Activated naive CD8-positive, alpha-beta T cell treated with anti-CD3 and anti-CD28 coated beads, Interleukin-2, amount 10 ng/mL, durations not matched to agents 7 days and 5 days (primary cell): ENCODE measurements at regions not wholly inside any gene's neighbourhood (a gene's known extent, or its start where the extent isn't known, plus 50 kb on each side); places are given as distances from the start of the nearest gene placed in this dataset.
"Not testable (repeated sequence)": the region's sequence is repeated elsewhere in the genome, so short reads cannot be mapped to it uniquely, and the experiment has no call there.

Experiments used
- ATAC-seq: fragments of 150-1000 bp; cut with Tn5 transposase; one replicate; pipeline ENCODE4 v1.10.0; 2021; ENCODE audit warnings: low read depth, moderate library complexity
- POLR2A ChIA-PET: fragments of 350-600 bp; sonication (Branson Sonifier 250); formaldehyde crosslinking; loops from one replicate; lab custom pipeline; 2021; ENCODE audit warnings: antibody characterized with exemption; lab: Charles Lee
- DNase-seq: peaks from one replicate; pipeline ENCODE4 v3.0.0; 2021
- H3K27ac Mint-ChIP-seq: one replicate; pipeline ENCODE4 v1.8.0; 2022; ENCODE audit warnings: mild to moderate bottlenecking, mixed read lengths
- H3K27me3 Mint-ChIP-seq: one replicate; pipeline ENCODE4 v1.8.0; 2022; ENCODE audit warnings: mild to moderate bottlenecking, moderate library complexity, mixed read lengths
- H3K36me3 Mint-ChIP-seq: one replicate; pipeline ENCODE4 v1.8.0; 2021; ENCODE audit warnings: mild to moderate bottlenecking, mixed read lengths
- H3K4me1 Mint-ChIP-seq: one replicate; pipeline ENCODE4 v1.8.0; 2021; ENCODE audit warnings: mixed read lengths
- H3K4me3 Mint-ChIP-seq: one replicate; pipeline ENCODE4 v1.8.0; 2022; ENCODE audit warnings: mild to moderate bottlenecking, moderate library complexity, mixed read lengths
- H3K9me3 Mint-ChIP-seq: one replicate; pipeline ENCODE4 v1.8.0; 2021; ENCODE audit warnings: mixed read lengths

DNA sequence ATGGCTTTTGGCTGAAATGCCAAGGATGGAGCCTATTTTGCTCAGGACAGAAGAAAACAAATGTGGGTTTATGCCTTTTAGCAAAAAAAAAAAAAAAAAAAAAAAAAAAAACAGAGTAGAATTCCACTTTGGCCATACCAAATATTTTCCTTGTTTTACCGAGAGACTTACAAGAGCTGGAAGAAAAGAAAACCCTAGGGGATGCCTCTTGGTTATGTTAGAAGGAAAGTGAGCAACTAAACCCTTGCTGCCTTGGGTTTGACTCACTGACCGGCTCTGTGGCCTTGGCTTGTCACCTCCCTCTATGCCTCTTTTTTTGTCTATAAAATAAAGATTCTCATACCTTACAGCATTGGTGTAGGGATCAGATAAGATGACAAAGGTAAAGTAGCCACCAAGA, 69.6 kb upstream of the ABCA1 start:
- peaks cover 16% of the 10 kb centered on the region for H3K27me3 Mint-ChIP-seq
- H3K4me3 Mint-ChIP-seq, result no peak overlapping the region
- H3K4me1 Mint-ChIP-seq, result peaks cover 3% of the 10 kb centered on the region
- no peak for DNase-seq
- no peaks in the 10 kb centered on the region for H3K9me3 Mint-ChIP-seq
- POLR2A ChIA-PET, result no interaction called here
- no peak for ATAC-seq
- H3K27ac Mint-ChIP-seq, result no peak overlapping the region
- no peaks in the 10 kb centered on the region for H3K36me3 Mint-ChIP-seq

DNA sequence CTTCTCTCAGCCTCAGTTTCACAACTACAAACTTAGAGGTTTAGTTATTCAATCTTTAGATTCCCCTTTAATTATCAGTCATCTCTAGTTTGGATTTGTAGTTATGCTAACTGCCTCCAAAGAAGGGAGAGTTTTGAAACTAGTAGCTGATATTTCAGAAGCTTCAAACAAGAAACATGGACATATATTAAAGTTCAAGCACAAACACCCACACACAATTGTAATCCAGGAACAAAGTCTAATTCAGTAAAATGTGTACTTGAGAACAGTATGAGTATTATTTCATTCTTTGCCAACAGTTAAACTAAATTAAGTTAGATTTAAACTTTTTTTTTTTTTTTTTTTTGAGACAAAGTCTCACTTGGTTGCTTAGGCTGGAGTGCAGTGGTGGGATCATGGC, 71.2 kb upstream of the ABCA1 start:
- Mint-ChIP-seq H3K27ac (no peak overlapping the region), H3K4me3 (no peak overlapping the region), H3K4me1 (no peaks in the 10 kb centered on the region), H3K9me3 (no peaks in the 10 kb centered on the region), H3K36me3 (no peaks in the 10 kb centered on the region), H3K27me3 (peaks cover 12% of the 10 kb centered on the region)
- DNase-seq (no peak), ATAC-seq (no peak)
- POLR2A ChIA-PET, result no interaction called here

DNA sequence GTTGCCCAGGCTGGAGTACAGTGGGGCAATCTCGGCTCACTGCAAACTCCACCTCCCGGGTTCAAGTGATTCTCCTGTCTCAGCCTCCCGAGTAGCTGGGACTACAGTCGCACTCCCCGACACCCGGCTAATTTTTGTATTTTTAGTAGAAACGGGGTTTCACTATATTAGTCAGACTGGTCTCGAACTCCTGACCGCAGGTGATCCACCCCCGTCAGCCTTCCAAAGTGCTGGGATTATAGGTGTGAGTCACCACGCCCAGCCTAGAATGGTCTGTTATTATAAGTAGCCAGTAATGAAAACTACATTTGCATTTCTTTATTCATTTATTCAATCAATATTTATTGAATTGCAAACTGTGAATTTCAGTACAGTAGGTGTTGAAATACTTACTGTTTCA, 72.6 kb upstream of the ABCA1 start:
- ATAC-seq, H3K27ac Mint-ChIP-seq, H3K9me3 Mint-ChIP-seq, H3K4me1 Mint-ChIP-seq, H3K4me3 Mint-ChIP-seq, DNase-seq, H3K36me3 Mint-ChIP-seq, POLR2A ChIA-PET: not testable (repeated sequence)
- peaks cover 12% of the 10 kb centered on the region for H3K27me3 Mint-ChIP-seq

DNA sequence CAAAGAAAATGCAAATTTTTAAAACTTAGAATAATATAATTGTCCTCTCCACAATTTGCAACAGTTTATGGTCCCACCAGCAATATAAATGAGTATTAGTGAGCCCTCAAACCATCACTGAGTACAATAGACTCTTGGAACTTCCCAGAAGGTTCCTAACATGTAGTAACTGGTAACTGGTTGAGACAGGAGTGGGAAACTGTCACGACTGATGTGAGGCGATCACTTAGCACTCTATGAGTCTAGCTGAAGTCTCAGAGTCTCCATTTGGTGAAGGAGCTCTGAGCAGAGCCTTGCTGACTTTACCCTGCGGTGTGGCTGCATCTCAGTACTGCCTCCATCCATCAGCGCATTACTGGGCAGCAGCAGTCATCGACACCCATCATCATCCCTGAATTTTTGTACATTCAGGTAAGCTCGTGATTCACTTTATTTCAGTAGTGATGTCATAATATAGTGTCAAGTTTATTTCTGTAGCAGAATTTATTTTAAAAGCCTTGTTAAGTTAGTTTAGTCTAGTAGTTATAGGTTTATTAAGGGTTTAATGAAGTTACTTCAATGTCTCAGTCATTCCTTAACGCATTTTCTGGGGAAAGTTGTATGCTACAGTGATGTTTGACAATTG, 76.6 kb upstream of the ABCA1 start:
- Mint-ChIP-seq H3K27ac (no peak overlapping the region), H3K36me3 (no peaks in the 10 kb centered on the region), H3K4me1 (peaks cover 8% of the 10 kb centered on the region), H3K9me3 (no peaks in the 10 kb centered on the region), H3K4me3 (no peak overlapping the region), H3K27me3 (peaks cover 2% of the 10 kb centered on the region)
- DNase-seq, result no peak
- ATAC-seq, result no peak
- POLR2A ChIA-PET, result no interaction called here

DNA sequence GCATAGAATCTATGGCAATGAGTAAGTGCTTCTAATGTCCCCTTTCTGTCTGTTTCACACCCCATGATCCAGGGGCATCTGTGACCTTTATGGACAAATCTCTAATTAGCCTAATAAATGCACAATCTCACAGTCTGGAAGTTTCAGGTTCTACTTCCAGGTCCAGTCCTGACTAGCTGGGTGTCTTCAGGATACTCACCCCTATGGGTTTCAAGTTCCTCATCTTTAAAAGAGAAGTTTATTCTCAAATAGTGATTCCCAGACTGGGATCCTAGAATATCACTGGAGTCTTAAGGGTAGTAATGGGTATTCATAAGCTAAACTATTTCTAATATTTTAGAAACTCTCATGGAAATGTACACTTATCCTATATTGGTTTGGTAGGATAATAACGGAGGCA, 77.2 kb upstream of the ABCA1 start:
- no peak overlapping the region for H3K27ac Mint-ChIP-seq
- H3K9me3 Mint-ChIP-seq, result no peaks in the 10 kb centered on the region
- no peaks in the 10 kb centered on the region for H3K36me3 Mint-ChIP-seq
- DNase-seq, result no peak
- POLR2A ChIA-PET, result no interaction called here
- ATAC-seq, result no peak
- H3K4me1 Mint-ChIP-seq, result peaks cover 8% of the 10 kb centered on the region
- peaks cover 2% of the 10 kb centered on the region for H3K27me3 Mint-ChIP-seq
- no peak overlapping the region for H3K4me3 Mint-ChIP-seq

DNA sequence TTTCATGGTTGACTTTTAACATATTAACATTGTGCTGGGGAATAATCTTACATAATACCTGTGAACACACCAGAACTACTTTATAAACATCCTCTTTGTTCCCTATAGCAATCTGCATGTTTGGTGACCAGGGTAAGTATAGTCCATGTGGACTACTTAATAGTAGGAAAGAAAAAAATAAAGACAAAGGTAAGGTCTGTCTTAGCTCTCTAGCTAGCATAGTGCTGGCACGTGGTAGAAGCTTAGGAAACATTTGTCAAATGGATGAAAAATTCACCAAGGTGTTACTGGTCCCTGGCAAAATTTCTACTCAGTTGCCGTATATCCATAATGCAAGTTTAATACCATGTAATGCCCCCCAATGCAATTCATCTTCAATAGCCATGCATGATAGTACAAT, 78.6 kb upstream of the ABCA1 start:
- peaks cover 8% of the 10 kb centered on the region for H3K4me1 Mint-ChIP-seq
- POLR2A ChIA-PET, result no interaction called here
- H3K36me3 Mint-ChIP-seq, result no peaks in the 10 kb centered on the region
- no peak overlapping the region for H3K27ac Mint-ChIP-seq
- no peaks in the 10 kb centered on the region for H3K9me3 Mint-ChIP-seq
- peaks cover 6% of the 10 kb centered on the region for H3K27me3 Mint-ChIP-seq
- ATAC-seq (no peak), DNase-seq (no peak)
- H3K4me3 Mint-ChIP-seq, result no peak overlapping the region

DNA sequence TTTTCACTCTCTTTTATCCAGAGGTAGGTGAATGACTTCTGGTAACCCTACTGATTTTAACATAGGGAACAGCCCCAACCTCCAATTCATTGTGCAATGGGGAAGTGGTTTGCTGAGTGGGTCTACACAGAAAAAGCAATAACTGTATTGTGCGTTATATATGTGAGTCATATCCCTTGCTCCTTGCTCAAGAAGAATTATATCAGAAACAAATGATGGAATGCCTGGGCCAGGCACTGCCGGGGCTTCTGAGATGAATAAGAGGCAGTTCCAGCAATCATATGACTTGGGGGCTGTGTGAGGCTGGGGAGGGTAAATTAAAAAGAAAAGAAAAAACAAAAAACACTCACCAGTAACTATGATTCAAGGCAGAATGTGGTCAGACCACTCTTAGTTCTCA, 79.2 kb upstream of the ABCA1 start:
- DNase-seq, result no peak
- ATAC-seq, result no peak
- H3K27ac Mint-ChIP-seq, result no peak overlapping the region

DNA sequence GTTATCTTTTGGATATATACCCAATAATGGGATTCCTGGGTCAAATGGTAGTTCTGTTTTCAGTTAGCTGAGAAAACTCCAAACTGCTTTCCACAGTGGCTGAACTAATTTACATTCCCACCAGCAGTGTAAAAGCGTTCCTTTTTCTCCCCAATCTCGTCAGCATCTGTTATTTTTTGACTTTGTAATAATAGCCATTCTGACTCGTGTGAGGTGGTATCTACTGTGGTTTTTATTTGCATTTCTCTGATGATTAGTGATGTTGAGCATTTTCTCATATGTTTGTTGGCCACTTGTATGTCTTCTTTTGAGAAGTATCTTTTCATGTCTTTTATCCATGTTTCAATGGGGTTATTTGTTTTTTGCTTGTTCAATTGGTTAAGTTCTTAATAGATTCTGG, 82.1 kb upstream of the ABCA1 start:
- H3K9me3 Mint-ChIP-seq, H3K36me3 Mint-ChIP-seq, H3K27ac Mint-ChIP-seq, DNase-seq, H3K4me3 Mint-ChIP-seq, POLR2A ChIA-PET, H3K4me1 Mint-ChIP-seq, ATAC-seq: not testable (repeated sequence)
- peaks cover 17% of the 10 kb centered on the region for H3K27me3 Mint-ChIP-seq

More for the DNA sequence above, 79.2 kb upstream of the ABCA1 start:
- Mint-ChIP-seq H3K27me3 (peaks cover 9% of the 10 kb centered on the region), H3K9me3 (no peaks in the 10 kb centered on the region), H3K4me3 (no peak overlapping the region), H3K4me1 (peaks cover 8% of the 10 kb centered on the region), H3K36me3 (no peaks in the 10 kb centered on the region)
- POLR2A ChIA-PET, result no interaction called here

DNA sequence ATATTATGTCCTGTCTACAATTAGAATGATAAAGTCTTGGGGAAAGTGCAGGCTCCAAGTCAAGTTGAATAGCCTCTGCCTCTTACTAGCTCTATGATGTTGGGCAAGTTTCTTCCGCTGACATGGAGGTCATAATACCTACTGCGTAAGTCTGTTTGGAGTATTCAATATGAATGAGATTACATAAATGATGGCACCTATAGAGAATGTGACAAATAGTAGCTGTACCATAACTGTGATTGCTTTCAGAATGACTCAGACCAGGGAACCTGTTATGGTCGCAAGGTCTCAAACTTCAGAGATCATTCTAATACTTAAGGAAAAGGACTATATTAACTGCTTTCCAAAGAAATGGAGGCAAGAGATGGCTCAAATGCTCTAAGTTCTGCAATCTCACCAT, 94.0 kb upstream of the ABCA1 start:
- DNase-seq, result no peak
- ATAC-seq, result no peak
- no peaks in the 10 kb centered on the region for H3K9me3 Mint-ChIP-seq

DNA sequence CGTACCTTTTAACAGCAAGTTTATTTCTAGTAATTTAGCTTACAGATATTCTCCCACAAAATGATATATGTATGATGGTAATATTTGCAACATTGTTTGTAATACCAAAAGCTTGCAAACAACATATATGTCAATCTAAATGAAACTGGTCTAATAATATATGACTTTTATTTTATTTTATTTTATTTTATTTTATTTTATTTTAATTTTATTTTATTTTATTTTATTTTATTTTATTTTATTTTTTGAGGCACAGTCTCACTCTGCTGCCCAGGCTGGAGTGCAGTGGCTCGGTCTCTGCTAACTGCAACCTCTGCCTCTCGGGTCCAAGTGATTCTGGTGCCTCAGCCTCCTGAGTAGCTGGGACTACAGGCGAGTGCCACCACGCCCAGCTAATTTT, 94.6 kb upstream of the ABCA1 start:
- ATAC-seq, DNase-seq, POLR2A ChIA-PET, H3K27me3 Mint-ChIP-seq, H3K36me3 Mint-ChIP-seq, H3K27ac Mint-ChIP-seq, H3K9me3 Mint-ChIP-seq, H3K4me3 Mint-ChIP-seq, H3K4me1 Mint-ChIP-seq: not testable (repeated sequence)

More for the DNA sequence above, 94.0 kb upstream of the ABCA1 start:
- no peak overlapping the region for H3K27ac Mint-ChIP-seq
- H3K4me1 Mint-ChIP-seq, result no peaks in the 10 kb centered on the region
- H3K36me3 Mint-ChIP-seq, result no peaks in the 10 kb centered on the region
- no peak overlapping the region for H3K4me3 Mint-ChIP-seq
- POLR2A ChIA-PET, result no interaction called here
- H3K27me3 Mint-ChIP-seq, result no peaks in the 10 kb centered on the region

DNA sequence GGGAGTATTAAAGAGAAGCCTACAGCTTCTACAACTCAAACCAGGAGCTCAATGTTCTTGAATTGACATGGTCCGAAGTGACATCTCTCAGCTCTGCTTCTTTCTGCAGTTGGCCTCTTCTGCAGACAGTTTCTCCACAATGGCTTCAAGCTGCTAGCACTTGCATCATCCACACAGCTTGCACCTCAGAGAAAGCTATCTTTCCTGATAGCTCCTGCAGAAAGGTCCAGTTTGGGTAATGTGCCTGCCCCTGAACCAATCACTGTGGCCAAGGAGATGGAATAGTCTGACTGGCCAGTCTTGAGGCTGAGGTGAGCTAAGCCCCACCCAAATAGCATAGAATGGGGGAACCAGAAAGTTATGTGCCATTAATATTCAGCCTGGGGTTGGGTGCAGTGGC, 95.8 kb upstream of the ABCA1 start:
- ATAC-seq, result no peak
- Mint-ChIP-seq H3K27me3 (peaks cover 5% of the 10 kb centered on the region), H3K4me3 (no peak overlapping the region), H3K9me3 (no peaks in the 10 kb centered on the region), H3K36me3 (no peaks in the 10 kb centered on the region), H3K4me1 (no peaks in the 10 kb centered on the region), H3K27ac (no peak overlapping the region)
- no peak for DNase-seq
- POLR2A ChIA-PET, result no interaction called here

DNA sequence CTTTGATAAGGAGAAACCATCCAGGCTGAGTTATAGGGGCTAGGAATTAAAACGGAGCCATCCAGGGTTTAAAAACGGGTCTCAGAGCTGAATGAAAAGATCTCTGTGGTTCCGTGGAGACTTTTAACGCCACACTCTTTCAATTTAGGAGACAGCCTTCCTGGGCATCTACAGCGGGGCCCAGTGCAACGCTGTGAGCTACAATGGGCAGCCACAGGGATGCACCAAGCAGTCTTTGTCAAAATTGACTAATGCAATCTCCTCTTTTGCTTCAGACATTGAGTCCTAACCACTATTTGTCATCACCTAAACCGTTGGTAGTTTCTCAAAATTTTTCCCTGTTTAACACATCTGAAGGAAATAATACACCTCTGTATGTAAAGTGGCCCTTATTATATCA, 96.6 kb upstream of the ABCA1 start:
- Mint-ChIP-seq H3K4me3 (no peak overlapping the region), H3K4me1 (no peaks in the 10 kb centered on the region), H3K36me3 (no peaks in the 10 kb centered on the region), H3K9me3 (no peaks in the 10 kb centered on the region), H3K27ac (no peak overlapping the region), H3K27me3 (peaks cover 5% of the 10 kb centered on the region)
- POLR2A ChIA-PET, result no interaction called here
- DNase-seq, result no peak
- ATAC-seq, result no peak

DNA sequence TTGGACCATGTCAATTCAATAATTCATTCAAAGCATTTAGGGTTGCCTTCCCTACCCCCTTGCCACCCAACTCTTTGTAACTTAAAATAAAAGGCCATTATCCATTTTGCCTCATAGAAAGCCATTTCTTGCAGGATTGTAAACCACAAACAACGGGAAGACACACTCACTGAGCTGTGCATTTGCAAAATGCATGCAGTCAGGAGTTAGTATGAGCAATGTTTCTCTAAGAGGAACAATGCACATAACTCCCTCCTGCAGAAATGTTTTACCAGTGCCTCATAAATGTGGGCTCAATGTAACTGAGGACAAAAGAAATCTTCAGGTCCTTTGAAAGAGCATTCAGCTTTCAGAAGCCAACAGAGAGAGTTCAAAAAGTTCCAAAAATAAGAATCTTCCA, 98.5 kb upstream of the ABCA1 start:
- H3K27me3 Mint-ChIP-seq, result peaks cover 5% of the 10 kb centered on the region
- no peak overlapping the region for H3K27ac Mint-ChIP-seq
- POLR2A ChIA-PET, result interaction anchor here (0.6 kb wide), 1 partner anchor 146 kb away, joined by 4 read pairs; no protein-coding TSS in a partner anchor
- H3K4me3 Mint-ChIP-seq, result no peak overlapping the region
- ATAC-seq (no peak), DNase-seq (no peak)
- H3K36me3 Mint-ChIP-seq, result no peaks in the 10 kb centered on the region
- no peaks in the 10 kb centered on the region for H3K4me1 Mint-ChIP-seq
- H3K9me3 Mint-ChIP-seq, result no peaks in the 10 kb centered on the region

DNA sequence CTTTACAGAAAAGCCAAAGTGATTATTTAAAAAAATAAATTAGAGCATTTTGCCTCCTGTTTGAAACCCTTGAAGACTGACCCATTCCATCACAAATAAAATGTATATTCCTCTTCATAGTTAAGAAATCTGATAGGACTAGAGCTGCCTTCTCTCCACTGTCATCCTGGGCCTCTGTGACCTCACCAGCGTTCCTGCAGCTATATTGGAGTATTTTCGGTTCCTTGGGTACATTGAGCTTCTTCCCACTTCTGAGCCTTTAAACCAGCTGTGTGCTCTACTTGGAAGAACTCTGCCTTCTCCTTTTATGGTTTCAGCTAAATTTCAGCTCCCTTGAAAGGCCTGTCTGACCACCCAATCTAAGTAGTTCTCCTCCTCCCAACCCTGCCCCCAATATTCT, 99.1 kb upstream of the ABCA1 start:
- H3K9me3 Mint-ChIP-seq, result no peaks in the 10 kb centered on the region
- H3K4me3 Mint-ChIP-seq, result no peak overlapping the region
- DNase-seq (no peak), ATAC-seq (no peak)
- H3K36me3 Mint-ChIP-seq, result no peaks in the 10 kb centered on the region
- POLR2A ChIA-PET, result no interaction called here
- no peaks in the 10 kb centered on the region for H3K4me1 Mint-ChIP-seq
- no peak overlapping the region for H3K27ac Mint-ChIP-seq
- peaks cover 5% of the 10 kb centered on the region for H3K27me3 Mint-ChIP-seq

DNA sequence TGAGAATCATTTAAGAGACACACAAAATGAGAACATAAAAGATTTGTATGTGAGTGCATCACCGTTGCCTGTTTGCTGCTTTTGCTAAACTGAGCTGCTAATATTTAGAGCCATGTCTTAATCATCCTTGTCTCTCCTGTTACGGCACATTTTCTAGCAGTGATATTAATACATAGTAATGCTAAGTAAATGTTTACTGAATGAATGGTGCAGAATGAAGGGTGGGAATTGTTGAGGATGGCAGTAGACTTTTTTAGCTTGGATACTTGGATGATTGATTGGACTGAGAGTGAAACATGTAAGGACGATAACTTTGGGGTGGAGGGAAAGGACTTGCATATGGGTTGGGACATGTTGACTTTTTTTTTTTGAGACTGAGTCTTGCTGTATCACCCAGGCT, 102.3 kb upstream of the ABCA1 start:
- Mint-ChIP-seq H3K4me3 (no peak overlapping the region), H3K27me3 (peaks cover 5% of the 10 kb centered on the region), H3K4me1 (no peaks in the 10 kb centered on the region), H3K27ac (no peak overlapping the region), H3K9me3 (peaks cover 6% of the 10 kb centered on the region), H3K36me3 (peaks cover 2% of the 10 kb centered on the region)
- no peak for ATAC-seq
- POLR2A ChIA-PET, result no interaction called here
- DNase-seq, result no peak
